K562 (cell line): ENCODE measurements at regions not wholly inside any gene's neighbourhood (a gene's known extent, or its start where the extent isn't known, plus 50 kb on each side); places are given as distances from the start of the nearest gene placed in this dataset.
A peak's percentile ranks its signal among the peaks of the same experiment; 100 is the strongest.

Experiments
- ATAC-seq: fragments of 200-7000 bp; cut with Tn5 transposase; 3 replicates; pipeline ENCODE4 v1.9.1; 2020; ENCODE audit warnings: moderate library complexity
- BruUV-seq: library from RNA; stranded (reverse); fragments of 400-500 nt; replicated peaks from 2 replicates; lab custom pipeline; 2021; lab: Mats Ljungman, UMichigan
- CTCF ChIA-PET: fragments of 300-600 bp; formaldehyde crosslinking; extraction: SDS; loops from one replicate; lab custom pipeline; 2021; ENCODE audit warnings: low intra/inter-chr PET ratio; lab: Yijun Ruan, JAX
- POLR2A ChIA-PET: fragments of 300-600, 350-650 bp; sonication (Branson Sonifier 250); formaldehyde crosslinking; extraction: SDS; loops from one replicate; lab custom pipeline; 2021; ENCODE audit warnings: antibody characterized with exemption, inconsistent platforms; lab: Yijun Ruan, JAX
- DNase-seq, 4 experiments: peaks; one replicate each; pipeline versions ENCODE4 v3.0.0 to v3.0.0-alpha.2; 2011 to 2018; ENCODE audit warnings: low spot score in 3 of 4, mixed read lengths in 3 of 4; ENCODE audit errors: extremely low read depth in 1 of 4
- FAIRE-seq: peaks from 2 replicates; lab custom pipeline; 2011; peaks lifted over from hg19 to GRCh38; lab: Jason Lieb, UNC
- H2AFZ ChIP-seq: 2 replicates; pipeline ENCODE4 v1.6.0; 2011; ENCODE audit warnings: low read depth, low read length, control low read depth, inconsistent platforms
- H3K27ac ChIP-seq: fragments of 200-600 bp; 3 replicates; pipeline ENCODE4 v1.8.0; 2011; ENCODE audit warnings: low read depth, mild to moderate bottlenecking, control low read depth, inconsistent platforms, low read length, moderate library complexity, mixed read lengths; ENCODE audit errors: extremely low read depth
- H3K27me3 ChIP-seq, 2 experiments: fragments of 300-600 bp in 1 of 2; 2 replicates in 1 of 2; 3 replicates in 1 of 2; pipeline versions ENCODE4 v1.6.0 to v1.8.0; 2011; ENCODE audit warnings: inconsistent platforms in 2 of 2, low read length in 2 of 2, mild to moderate bottlenecking in 1 of 2, mixed read lengths in 1 of 2, moderate library complexity in 1 of 2; ENCODE audit not compliant: control insufficient read depth in 2 of 2, insufficient read depth in 2 of 2
- H3K36me3 ChIP-seq: fragments of 300-600 bp; 3 replicates; pipeline ENCODE4 v1.8.0; 2011; ENCODE audit warnings: mild to moderate bottlenecking, low read length, inconsistent platforms; ENCODE audit not compliant: control insufficient read depth, insufficient read depth
- H3K4me1 ChIP-seq, 2 experiments: fragments of 200-600 bp in 1 of 2; replicated peaks in 1 of 2; 2 replicates in 1 of 2; 3 replicates in 1 of 2; pipeline versions ENCODE4 v1.5.1 to v1.8.0; 2011; ENCODE audit warnings: inconsistent platforms in 2 of 2, low read length in 2 of 2, mild to moderate bottlenecking in 1 of 2, mixed read lengths in 1 of 2, moderate library complexity in 1 of 2; ENCODE audit not compliant: control insufficient read depth in 2 of 2, insufficient read depth in 2 of 2
- H3K4me2 ChIP-seq: 2 replicates; pipeline ENCODE4 v1.6.1; 2011; ENCODE audit warnings: low read length, control low read depth, inconsistent platforms, mixed read lengths; ENCODE audit not compliant: insufficient read depth
- H3K4me3 ChIP-seq: fragments of 200-600 bp; sonication (generic), shearing (Covaris generic); 2 replicates; pipeline ENCODE4 v1.5.1; 2016; ENCODE audit warnings: control low read depth, inconsistent platforms
- H3K79me2 ChIP-seq: fragments of 200-600 bp; 3 replicates; pipeline ENCODE4 v1.8.0; 2011; ENCODE audit warnings: low read length, inconsistent platforms; ENCODE audit not compliant: control insufficient read depth, insufficient read depth
- H3K9ac ChIP-seq, 2 experiments: 2 replicates each; pipeline versions ENCODE4 v1.6.0 to v1.6.1; 2011; ENCODE audit warnings: low read depth in 2 of 2, low read length in 2 of 2, control low read depth in 1 of 2, inconsistent platforms in 1 of 2, mild to moderate bottlenecking in 1 of 2, mixed read lengths in 1 of 2; ENCODE audit not compliant: insufficient read depth in 1 of 2
- H3K9me1 ChIP-seq: one replicate; pipeline ENCODE4 v1.6.0; 2011; ENCODE audit warnings: inconsistent platforms, mild to moderate bottlenecking, low read length, moderate library complexity; ENCODE audit not compliant: control insufficient read depth, insufficient read depth
- H3K9me3 ChIP-seq: replicated peaks from 2 replicates; pipeline ENCODE4 v1.5.1; 2011; ENCODE audit warnings: low read depth, low read length, inconsistent platforms; ENCODE audit not compliant: control insufficient read depth, insufficient read depth
- H4K20me1 ChIP-seq: replicated peaks from 2 replicates; pipeline ENCODE4 v1.6.1; 2011; ENCODE audit warnings: low read length, inconsistent platforms, mixed read lengths; ENCODE audit not compliant: control insufficient read depth, insufficient read depth
- CEBPB ChIP-seq: fragments of 450-650 bp; IDR thresholded peaks from 2 replicates; pipeline ENCODE4 v1.6.1; 2016; ENCODE audit warnings: missing genetic modification characterization, missing compliant biosample characterization
- CEBPG ChIP-seq, 3 experiments: fragments of 200-800 bp in 1 of 3; sonication (Bioruptor generic) in 1 of 3; sonication (generic) in 1 of 3; formaldehyde crosslinking in 1 of 3; IDR thresholded peaks in 2 of 3; conservative IDR thresholded peaks in 1 of 3; 2 replicates each; pipeline versions ENCODE4 v1.6.1 to v1.8.0; 2016 to 2022; ENCODE audit warnings: missing compliant biosample characterization in 2 of 3, missing genetic modification characterization in 2 of 3, mild to moderate bottlenecking in 1 of 3, missing genetic modification reagents in 1 of 3
- ERF ChIP-seq: fragments of 450-650 bp; formaldehyde crosslinking; IDR thresholded peaks from 2 replicates; pipeline ENCODE4 v1.4.0; 2020; ENCODE audit warnings: mild to moderate bottlenecking, mixed read lengths
- GABPA ChIP-seq: fragments of 200-800 bp; sonication (Bioruptor generic); conservative IDR thresholded peaks from 2 replicates; pipeline ENCODE4 v1.6.1; 2016; ENCODE audit warnings: low read depth, missing genetic modification characterization, missing compliant biosample characterization
- MEF2D ChIP-seq: conservative IDR thresholded peaks from 2 replicates; pipeline ENCODE4 v1.6.1; 2016; ENCODE audit warnings: low read depth, missing genetic modification characterization, missing compliant biosample characterization
- NBN ChIP-seq: fragments of 450-650 bp; IDR thresholded peaks from 2 replicates; pipeline ENCODE4 v1.6.1; 2016; ENCODE audit warnings: low read depth, mild to moderate bottlenecking
- PHB2 ChIP-seq: fragments of 450-650 bp; IDR thresholded peaks from 2 replicates; pipeline ENCODE4 v1.6.1; 2017; ENCODE audit warnings: low read depth
- RBFOX2 ChIP-seq: fragments of 200-400 bp; formaldehyde crosslinking; IDR thresholded peaks from 2 replicates; pipeline ENCODE4 v1.6.1; 2017; ENCODE audit warnings: low read depth, mild to moderate bottlenecking, low read length, moderate library complexity
- ZNF644 ChIP-seq: fragments of 200-800 bp; sonication (Bioruptor generic); IDR thresholded peaks from 2 replicates; pipeline ENCODE4 v1.6.1; 2016; ENCODE audit warnings: low read depth, missing genetic modification characterization, missing compliant biosample characterization
- WGBS: fragments of 100-300 bp; shearing (Covaris generic); methylation state at CpG from one replicate; pipeline ENCODE4 v1.1.6; 2016; ENCODE audit warnings: low coverage, mixed read lengths; ENCODE audit not compliant: insufficient coverage; ENCODE audit errors: missing lambda C conversion rate; 5-methylcytosine and 5-hydroxymethylcytosine counted together
- in situ Hi-C: fragments of 300-500 bp; cut with MboI; formaldehyde crosslinking; loops from 4 replicates; pipeline ENCODE4 v1.15.0; 2018; ENCODE audit warnings: inconsistent platforms, mixed read lengths
- intact Hi-C: fragments of 100-400 bp; cut with micrococcal nuclease; formaldehyde crosslinking; loops from 2 replicates; pipeline ENCODE4 v1.14.2; 2022

DNA sequence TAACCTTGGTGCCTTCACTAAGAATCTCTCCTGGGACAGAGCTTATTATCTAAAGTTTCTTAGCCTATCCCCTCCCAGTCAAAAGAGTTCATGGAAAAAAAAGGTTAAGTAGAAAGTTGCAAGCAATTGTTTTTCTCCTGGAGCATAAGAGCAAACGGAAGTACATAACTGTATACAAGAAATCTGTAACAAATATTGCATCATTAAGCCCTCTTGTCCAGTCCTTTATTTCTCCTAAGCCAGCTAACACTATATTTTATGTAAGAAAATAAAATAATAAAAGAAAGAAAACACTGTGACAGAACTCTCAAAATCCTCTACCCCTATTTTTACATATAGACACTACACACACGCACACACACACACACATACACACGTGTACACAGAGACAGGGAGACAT is 255.3 kb downstream of the NAF1 start:
- Histone ChIP-seq H2AFZ (no peak overlapping the region), H3K9me1 (no peaks in the 10 kb centered on the region), H3K79me2 (no peaks in the 10 kb centered on the region), H3K4me3 (no peak overlapping the region), H3K4me2 (no peak overlapping the region), H3K9me3 (no peaks in the 10 kb centered on the region), H4K20me1 (no peaks in the 10 kb centered on the region), H3K9ac (no peak overlapping the region), H3K27ac (no peak overlapping the region), H3K4me1 (no peaks in the 10 kb centered on the region), H3K27me3 (no peaks in the 10 kb centered on the region), H3K36me3 (no peaks in the 10 kb centered on the region)
- ATAC-seq, result no peak
- FAIRE-seq, result no peak
- 0% methylated on average over 3 of the region's 3 CpGs for WGBS
- in situ Hi-C loops (no loop called here), intact Hi-C loops (no loop called here)
- no TSS peak for BruUV-seq
- ChIA-PET POLR2A (no interaction called here), CTCF (no interaction called here)
- no peak for DNase-seq
- TF ChIP-seq ZNF644 (tag) (no peak), GABPA (tag) (0 out of 2 replicates have a peak, but pooled peaks have one; percentile 39), CEBPG (CRISPR knock-in tag; IDR thresholded peaks at IDR 0.05) (no peak), CEBPG (tag; conservative IDR thresholded peaks at IDR 0.05 in 1 of 2, IDR thresholded peaks at IDR 0.05 in 1 of 2) (peak; percentile 57 to 79; a peak in 3 of 4 replicates)

- Histone ChIP-seq H3K36me3 (no peaks in the 10 kb centered on the region), H3K27me3 (no peaks in the 10 kb centered on the region), H3K4me1 (no peaks in the 10 kb centered on the region), H4K20me1 (no peaks in the 10 kb centered on the region), H3K79me2 (no peaks in the 10 kb centered on the region), H3K27ac (no peak overlapping the region), H3K9me3 (no peaks in the 10 kb centered on the region), H3K9me1 (no peaks in the 10 kb centered on the region), H3K4me3 (no peak overlapping the region), H3K9ac (no peak overlapping the region), H3K4me2 (no peak overlapping the region), H2AFZ (no peak overlapping the region)
- intact Hi-C loops (no loop called here), in situ Hi-C loops (no loop called here)
- POLR2A ChIA-PET, result no interaction called here
- CTCF ChIA-PET, result no interaction called here
- 3% methylated on average over 2 of the region's 2 CpGs for WGBS
- ATAC-seq, result no peak
- TF ChIP-seq PHB2 (no peak), MEF2D (no peak), NBN (no peak), ERF (CRISPR knock-in tag) (no peak), CEBPB (peak; percentile 52), CEBPG (CRISPR knock-in tag; IDR thresholded peaks at IDR 0.05) (no peak), CEBPG (tag; conservative IDR thresholded peaks at IDR 0.05 in 1 of 2, IDR thresholded peaks at IDR 0.05 in 1 of 2) (peak in 1 of 2 experiments; percentile 65; a peak in 2 of 4 replicates), RBFOX2 (no peak)
- DNase-seq, result no peak
- BruUV-seq, result no TSS peak
- no peak for FAIRE-seq
Measured at GRCh38 chr4:162909952-162910351, 256.7 kb downstream of the NAF1 start.
